ENCODE measurements at regions not wholly inside any gene's neighbourhood (a gene's known extent, or its start where the extent isn't known, plus 50 kb on each side); places are given as distances from the start of the nearest gene placed in this dataset.
"Not testable (repeated sequence)": the region's sequence is repeated elsewhere in the genome, so short reads cannot be mapped to it uniquely, and the experiment has no call there.

- DNase-seq (ENCODE audit: low read depth): no peak
Observed at GRCh38 chr18:14936313-14936712, 188.3 kb downstream of the ANKRD30B start.

- no peak for DNase-seq (ENCODE audit: low read depth)
Observed at GRCh38 chr18:14937271-14937670, 189.3 kb downstream of the ANKRD30B start.

GRCh38 chr18:14939141-14939540 is 191.2 kb downstream of the ANKRD30B start:
- no peak for DNase-seq (ENCODE audit: low read depth)

GRCh38 chr18:14940106-14940505 is 192.1 kb downstream of the ANKRD30B start:
- DNase-seq (ENCODE audit: low read depth): not testable (repeated sequence)

- DNase-seq (ENCODE audit: low read depth): no peak
Observed at GRCh38 chr18:14940735-14941134, 192.8 kb downstream of the ANKRD30B start.

- no peak for DNase-seq (ENCODE audit: low read depth)
Observed at GRCh38 chr18:14941256-14941655, 193.3 kb downstream of the ANKRD30B start.

- no peak for DNase-seq (ENCODE audit: low read depth)
Observed at GRCh38 chr18:14941792-14942191, 193.8 kb downstream of the ANKRD30B start.

GRCh38 chr18:14942275-14942674 is 194.3 kb downstream of the ANKRD30B start:
- no peak for DNase-seq (ENCODE audit: low read depth)

- DNase-seq (ENCODE audit: low read depth): no peak
Observed at GRCh38 chr18:14943486-14943885, 195.5 kb downstream of the ANKRD30B start.

GRCh38 chr18:14943967-14944636 is 196.1 kb downstream of the ANKRD30B start:
- no peak for DNase-seq (ENCODE audit: low read depth)

- no peak for DNase-seq (ENCODE audit: low read depth)
Observed at GRCh38 chr18:14944838-14945237, 196.9 kb downstream of the ANKRD30B start.

- no peak for DNase-seq (ENCODE audit: low read depth)
Observed at GRCh38 chr18:14945286-14945685, 197.3 kb downstream of the ANKRD30B start.

- no peak for DNase-seq (ENCODE audit: low read depth)
Observed at GRCh38 chr18:14945984-14946383, 198.0 kb downstream of the ANKRD30B start.

- not testable (repeated sequence) for DNase-seq (ENCODE audit: low read depth)
Observed at GRCh38 chr18:14946741-14947470, 198.9 kb downstream of the ANKRD30B start.

GRCh38 chr18:14947482-14948162 is 199.7 kb downstream of the ANKRD30B start:
- no peak for DNase-seq (ENCODE audit: low read depth)

GRCh38 chr18:14948163-14948540 is 200.2 kb downstream of the ANKRD30B start:
- DNase-seq (ENCODE audit: low read depth): no peak

- no peak for DNase-seq (ENCODE audit: low read depth)
Observed at GRCh38 chr18:14949800-14950664, 202.1 kb downstream of the ANKRD30B start.

GRCh38 chr18:14952444-14953077 is 204.6 kb downstream of the ANKRD30B start:
- DNase-seq (ENCODE audit: low read depth): not testable (repeated sequence)

- no peak for DNase-seq (ENCODE audit: low read depth)
Observed at GRCh38 chr18:14958701-14959100, 210.7 kb downstream of the ANKRD30B start.

GRCh38 chr18:14959550-14959949 is 211.6 kb downstream of the ANKRD30B start:
- DNase-seq (ENCODE audit: low read depth): no peak

- no peak for DNase-seq (ENCODE audit: low read depth)
Observed at GRCh38 chr18:14961991-14962390, 214.0 kb downstream of the ANKRD30B start.

- DNase-seq (ENCODE audit: low read depth): no peak
Observed at GRCh38 chr18:14962626-14963025, 214.7 kb downstream of the ANKRD30B start.

Data from ELR (cell line).